GM19240 (cell line): ENCODE measurements at regions not wholly inside any gene's neighbourhood (a gene's known extent, or its start where the extent isn't known, plus 50 kb on each side); places are given as distances from the start of the nearest gene placed in this dataset.
"Not testable (repeated sequence)": the region's sequence is repeated elsewhere in the genome, so short reads cannot be mapped to it uniquely, and the experiment has no call there.

Experiments used
- DNase-seq: peaks from one replicate; pipeline ENCODE4 v3.0.0; 2011; ENCODE audit warnings: low spot score; ENCODE audit not compliant: insufficient read length

DNA sequence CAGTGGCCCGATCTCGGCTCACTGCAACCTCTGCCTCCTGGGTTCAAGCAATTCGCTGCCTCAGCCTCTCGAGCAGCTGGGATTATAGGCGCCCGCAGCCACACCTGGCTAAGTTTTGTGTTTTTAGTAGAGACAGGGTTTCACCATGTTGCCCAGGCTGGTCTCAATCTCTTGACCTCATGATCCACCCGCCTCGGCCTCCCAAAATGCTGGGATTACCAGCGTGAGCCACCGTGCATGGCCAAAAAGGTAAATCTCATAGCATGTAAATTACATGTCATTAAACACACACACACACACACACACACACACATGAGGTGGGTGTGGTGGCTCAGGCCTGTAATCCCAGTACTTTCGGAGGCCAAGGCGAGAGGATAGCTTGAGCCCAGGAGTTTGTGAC is 53.7 kb upstream of the SEPTIN5 start:
- DNase-seq = not testable (repeated sequence)

- no peak for DNase-seq
Observed at GRCh38 chr22:19661156-19661555, 53.1 kb upstream of the SEPTIN5 start.

DNA sequence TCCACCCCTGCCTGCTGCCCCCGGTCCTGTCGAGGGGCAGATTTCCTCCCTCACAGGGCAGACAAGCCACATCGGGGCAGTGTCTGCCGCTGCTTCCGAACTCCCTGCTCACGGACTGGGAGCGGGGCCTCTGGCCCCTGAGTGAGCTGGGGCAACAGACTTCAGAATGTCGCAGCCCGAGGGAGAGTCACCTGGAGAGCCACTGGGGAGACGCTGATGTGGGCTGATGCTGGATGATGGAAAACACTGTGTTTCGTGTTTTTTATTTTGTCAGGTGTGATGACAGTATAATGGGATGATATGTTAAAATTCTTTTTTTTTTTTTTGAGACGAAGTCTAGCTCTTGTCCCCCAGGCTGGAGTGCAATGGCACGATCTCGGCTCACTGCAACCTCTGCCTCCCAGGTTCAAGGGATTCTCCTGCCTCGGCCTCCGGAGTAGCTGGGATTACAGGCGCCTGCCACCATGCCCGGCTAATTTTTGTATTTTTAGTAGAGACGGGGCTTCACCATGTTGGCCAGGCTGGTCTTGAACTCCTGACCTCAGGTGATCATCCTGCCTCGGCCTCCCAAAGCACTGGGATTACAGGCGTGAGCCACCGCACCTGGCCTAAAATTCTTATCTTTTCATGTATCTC is 52.1 kb upstream of the SEPTIN5 start:
- not testable (repeated sequence) for DNase-seq

DNA sequence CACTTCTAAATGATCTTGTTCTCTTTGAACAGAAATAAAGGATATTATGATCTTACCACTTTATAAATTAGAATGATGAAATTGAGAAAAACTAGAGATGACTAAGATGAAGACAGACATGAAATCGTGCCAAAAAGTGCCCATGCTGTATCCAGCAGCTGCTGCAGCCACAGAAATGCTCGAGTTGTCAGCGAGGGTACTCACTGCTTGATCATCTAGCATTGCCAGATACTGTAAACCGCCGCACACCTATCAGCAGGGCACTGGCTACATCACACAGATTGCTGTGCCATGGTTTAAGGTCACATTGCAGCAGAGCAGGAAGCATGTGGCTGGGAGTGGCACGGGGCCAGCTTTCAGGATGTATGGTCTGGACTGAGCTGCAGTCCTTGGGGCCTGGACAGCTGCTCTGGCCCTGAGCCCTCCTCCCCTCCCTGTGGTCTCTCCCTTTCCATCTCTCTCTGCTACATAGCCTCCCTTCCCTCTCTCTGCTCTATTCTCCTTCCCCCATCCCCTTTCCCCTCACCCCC is 51.0 kb upstream of the SEPTIN5 start:
- DNase-seq = no peak

- no peak for DNase-seq
Observed at GRCh38 chr22:19663821-19664355, 50.4 kb upstream of the SEPTIN5 start.

DNA sequence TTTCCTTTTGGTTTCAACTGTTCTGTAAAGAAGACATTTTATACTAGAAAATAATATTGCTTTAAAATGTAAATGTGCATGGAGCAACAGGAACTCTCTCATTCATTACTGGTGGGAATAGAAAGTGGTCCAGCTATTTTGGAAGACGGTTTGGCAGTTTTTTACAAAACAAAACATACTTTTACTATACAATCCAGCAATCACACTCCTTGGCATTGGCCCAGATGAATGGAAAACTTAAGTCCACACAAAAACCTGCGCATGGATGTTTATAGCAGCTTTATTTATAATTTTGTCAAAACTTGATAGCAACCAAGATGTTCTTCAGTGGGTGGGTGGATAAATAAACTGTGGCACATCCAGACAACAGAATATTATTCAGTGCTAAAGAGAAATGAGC is 49.9 kb upstream of the SEPTIN5 start:
- DNase-seq = no peak
